Activated CD8-positive, alpha-beta T cell treated with anti-CD3 and anti-CD28 coated beads for 36 hours (primary cell): ENCODE measurements at regions not wholly inside any gene's neighbourhood (a gene's known extent, or its start where the extent isn't known, plus 50 kb on each side); places are given as distances from the start of the nearest gene placed in this dataset.

Source experiments
- ATAC-seq: fragments of 200-7000 bp; cut with Tn5 transposase; one replicate; pipeline ENCODE4 v1.10.0; 2021; ENCODE audit warnings: mild to moderate bottlenecking, moderate library complexity
- CTCF ChIA-PET: fragments of 350-600 bp; sonication (Branson Sonifier 250); formaldehyde crosslinking; loops from one replicate; lab custom pipeline; 2021; ENCODE audit warnings: antibody characterized with exemption; lab: Charles Lee
- POLR2A ChIA-PET: fragments of 350-600 bp; sonication (Branson Sonifier 250); formaldehyde crosslinking; loops from one replicate; lab custom pipeline; 2021; ENCODE audit warnings: antibody characterized with exemption; lab: Charles Lee
- DNase-seq: peaks from one replicate; pipeline ENCODE4 v3.0.0-alpha.2; 2020
- H3K27ac Mint-ChIP-seq: one replicate; pipeline ENCODE4 v1.8.0; 2021; ENCODE audit warnings: mild to moderate bottlenecking, mixed read lengths
- H3K27me3 Mint-ChIP-seq: one replicate; pipeline ENCODE4 v1.8.0; 2021; ENCODE audit warnings: mixed read lengths
- H3K36me3 Mint-ChIP-seq: one replicate; pipeline ENCODE4 v1.8.0; 2021; ENCODE audit warnings: low read depth, mixed read lengths
- H3K4me1 Mint-ChIP-seq: one replicate; pipeline ENCODE4 v1.8.0; 2021; ENCODE audit warnings: low read depth, mixed read lengths
- H3K4me3 Mint-ChIP-seq: one replicate; pipeline ENCODE4 v1.8.0; 2021; ENCODE audit warnings: mild to moderate bottlenecking, moderate library complexity, mixed read lengths
- H3K9me3 Mint-ChIP-seq: one replicate; pipeline ENCODE4 v1.8.0; 2021; ENCODE audit warnings: mixed read lengths
- intact Hi-C: fragments of 100-400 bp; cut with micrococcal nuclease; formaldehyde crosslinking; loops from one replicate; pipeline ENCODE4 v1.10.0; 2022
- TF ChIP-seq, protein P1 (sequence below): fragments of 200-600 bp; IDR thresholded peaks from one replicate; pipeline ENCODE4 v1.8.0; 2022; ENCODE audit warnings: antibody characterized with exemption, mild to moderate bottlenecking

DNA sequence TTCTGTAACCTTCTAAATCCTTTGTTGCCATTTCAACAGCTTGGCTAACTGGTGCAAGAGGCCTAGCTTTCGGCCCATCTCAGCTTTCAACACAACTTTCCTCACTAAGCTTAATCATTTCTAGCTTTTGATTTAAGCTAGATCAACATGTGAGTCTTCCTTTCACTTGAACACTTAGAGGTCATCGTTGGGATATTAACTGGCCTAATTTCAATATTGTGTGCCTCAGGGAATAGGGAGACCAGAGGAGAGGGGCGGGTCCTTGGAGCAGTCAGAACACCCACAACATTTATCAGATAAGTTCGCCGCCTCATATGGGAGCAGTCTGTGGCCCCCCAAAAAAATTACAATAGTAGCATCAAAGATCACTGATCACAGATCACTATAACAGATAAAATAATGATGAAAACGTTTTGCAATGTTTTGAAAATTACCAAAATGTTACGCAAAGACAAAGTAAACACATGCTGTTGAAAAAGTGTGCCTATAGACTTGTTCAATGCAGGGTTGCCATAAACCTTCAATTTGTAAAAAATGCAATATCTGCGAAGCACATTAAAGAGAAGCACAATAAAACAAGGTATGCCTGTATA lies 66.8 kb upstream of the PCSK1 start:
- intact Hi-C loops = no loop called here
- H3K4me3 Mint-ChIP-seq = no peak overlapping the region
- TF ChIP-seq, protein P1, sequence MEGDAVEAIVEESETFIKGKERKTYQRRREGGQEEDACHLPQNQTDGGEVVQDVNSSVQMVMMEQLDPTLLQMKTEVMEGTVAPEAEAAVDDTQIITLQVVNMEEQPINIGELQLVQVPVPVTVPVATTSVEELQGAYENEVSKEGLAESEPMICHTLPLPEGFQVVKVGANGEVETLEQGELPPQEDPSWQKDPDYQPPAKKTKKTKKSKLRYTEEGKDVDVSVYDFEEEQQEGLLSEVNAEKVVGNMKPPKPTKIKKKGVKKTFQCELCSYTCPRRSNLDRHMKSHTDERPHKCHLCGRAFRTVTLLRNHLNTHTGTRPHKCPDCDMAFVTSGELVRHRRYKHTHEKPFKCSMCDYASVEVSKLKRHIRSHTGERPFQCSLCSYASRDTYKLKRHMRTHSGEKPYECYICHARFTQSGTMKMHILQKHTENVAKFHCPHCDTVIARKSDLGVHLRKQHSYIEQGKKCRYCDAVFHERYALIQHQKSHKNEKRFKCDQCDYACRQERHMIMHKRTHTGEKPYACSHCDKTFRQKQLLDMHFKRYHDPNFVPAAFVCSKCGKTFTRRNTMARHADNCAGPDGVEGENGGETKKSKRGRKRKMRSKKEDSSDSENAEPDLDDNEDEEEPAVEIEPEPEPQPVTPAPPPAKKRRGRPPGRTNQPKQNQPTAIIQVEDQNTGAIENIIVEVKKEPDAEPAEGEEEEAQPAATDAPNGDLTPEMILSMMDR = no peak
- ATAC-seq (no peak), DNase-seq (no peak)
- H3K4me1 Mint-ChIP-seq = no peaks in the 10 kb centered on the region
- no peaks in the 10 kb centered on the region for H3K9me3 Mint-ChIP-seq
- H3K27me3 Mint-ChIP-seq = peaks cover 2% of the 10 kb centered on the region
- POLR2A ChIA-PET = no interaction called here
- no peaks in the 10 kb centered on the region for H3K36me3 Mint-ChIP-seq
- H3K27ac Mint-ChIP-seq = no peak overlapping the region
- CTCF ChIA-PET = no interaction called here

DNA sequence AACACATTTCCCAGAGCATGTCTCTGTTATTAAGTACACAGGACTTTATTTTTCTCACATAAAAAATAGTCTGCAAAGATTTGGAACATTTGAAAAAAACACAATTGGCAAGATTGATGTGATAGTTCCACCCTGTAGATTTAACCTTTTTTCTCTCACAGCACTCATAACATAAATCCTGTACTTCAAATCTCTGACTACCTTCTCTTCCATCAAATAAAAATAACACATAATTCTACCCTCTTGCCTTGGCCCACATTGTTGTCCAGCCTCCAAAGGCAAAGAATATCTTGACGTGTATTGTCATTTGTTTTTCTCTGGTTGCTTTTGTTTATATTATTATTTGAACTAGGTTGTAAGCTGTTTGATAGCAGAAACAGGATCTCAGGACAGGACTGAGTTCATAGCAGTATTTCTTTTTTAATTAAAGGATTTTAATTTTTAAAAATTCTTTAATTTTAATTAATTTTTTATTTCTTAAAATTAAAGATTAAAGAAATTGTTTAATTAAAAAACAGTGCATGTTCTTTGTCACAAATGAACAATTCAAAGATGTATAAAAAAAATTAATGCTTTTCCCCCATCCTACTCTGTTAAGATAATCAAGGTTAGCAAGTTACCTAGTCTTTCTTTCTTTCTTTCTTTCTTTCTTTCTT lies 69.1 kb upstream of the PCSK1 start:
- ChIA-PET POLR2A (no interaction called here), CTCF (no interaction called here)
- H3K27ac Mint-ChIP-seq = no peak overlapping the region
- DNase-seq (no peak), ATAC-seq (no peak)
- no peaks in the 10 kb centered on the region for H3K4me1 Mint-ChIP-seq
- H3K27me3 Mint-ChIP-seq = peaks cover 2% of the 10 kb centered on the region
- H3K9me3 Mint-ChIP-seq = no peaks in the 10 kb centered on the region
- TF ChIP-seq, protein P1 = no peak
- H3K4me3 Mint-ChIP-seq = no peak overlapping the region
- no peaks in the 10 kb centered on the region for H3K36me3 Mint-ChIP-seq
- intact Hi-C loops = no loop called here

DNA sequence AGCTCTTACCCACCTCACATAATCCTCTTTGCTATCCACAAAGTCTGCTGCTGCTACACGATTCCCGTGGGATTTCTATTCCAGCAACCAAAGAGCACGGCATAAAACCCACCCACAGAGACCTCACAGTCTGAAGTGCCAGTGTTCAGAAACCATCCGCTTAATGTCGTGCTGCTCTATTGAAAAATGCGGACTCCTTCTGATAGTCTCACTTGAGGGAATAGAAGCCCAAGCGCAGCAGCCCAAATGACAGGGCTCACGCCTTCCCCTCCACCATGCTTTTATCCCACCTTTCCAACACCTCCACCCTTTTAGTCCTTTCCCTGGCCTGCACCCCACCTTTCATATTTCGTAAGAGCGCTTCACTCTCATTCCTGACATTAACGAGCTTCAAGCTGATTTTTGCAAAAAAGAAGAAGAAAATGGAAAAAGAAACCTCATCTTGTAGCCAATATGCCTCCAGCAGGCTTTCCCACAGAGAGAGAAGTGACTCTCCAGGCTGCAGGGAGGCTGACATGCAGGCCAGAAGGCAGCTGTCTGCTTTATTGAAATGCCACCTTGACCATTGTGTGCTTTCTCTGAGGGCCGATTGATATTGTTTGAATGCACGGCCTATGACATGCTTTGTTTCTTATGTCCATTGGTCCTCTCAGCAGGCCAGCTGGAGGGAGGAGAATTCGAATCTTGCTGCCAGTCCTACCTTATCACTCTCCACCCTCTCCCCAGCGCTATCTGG lies 70.6 kb upstream of the PCSK1 start:
- ChIA-PET POLR2A (no interaction called here), CTCF (no interaction called here)
- Mint-ChIP-seq H3K9me3 (no peaks in the 10 kb centered on the region), H3K27ac (no peak overlapping the region), H3K36me3 (no peaks in the 10 kb centered on the region), H3K4me1 (peaks cover 2% of the 10 kb centered on the region), H3K4me3 (no peak overlapping the region), H3K27me3 (peaks cover 1% of the 10 kb centered on the region)
- no peak for DNase-seq
- intact Hi-C loops = no loop called here
- TF ChIP-seq, protein P1 = no peak
- no peak for ATAC-seq

DNA sequence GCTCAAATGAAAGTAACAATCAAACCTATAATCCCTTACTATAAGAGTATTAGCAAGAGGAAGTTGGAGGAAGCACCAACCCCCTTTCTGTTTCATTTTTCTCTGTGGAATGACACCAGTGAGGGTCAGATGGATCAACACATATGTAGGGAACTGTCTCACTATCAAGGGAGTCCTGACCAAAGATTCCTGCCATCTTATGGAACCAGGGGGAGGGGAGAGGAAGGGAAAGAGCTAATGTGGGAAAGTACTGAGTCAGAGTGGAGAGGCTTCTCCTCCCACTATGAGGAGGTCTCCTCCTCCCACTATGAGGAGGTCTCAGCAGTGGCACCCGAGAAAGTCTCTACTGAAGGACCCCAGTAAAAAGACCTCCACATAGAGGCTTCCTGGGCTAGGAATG lies 73.3 kb upstream of the PCSK1 start:
- POLR2A ChIA-PET = interaction anchor here (1.4 kb wide), 1 partner anchor 11 kb away, joined by 4 read pairs; no protein-coding TSS in a partner anchor
- H3K4me3 Mint-ChIP-seq = no peak overlapping the region
- intact Hi-C loops = no loop called here
- H3K27me3 Mint-ChIP-seq = peaks cover 2% of the 10 kb centered on the region
- TF ChIP-seq, protein P1 = no peak
- H3K36me3 Mint-ChIP-seq = no peaks in the 10 kb centered on the region
- no peak for ATAC-seq
- no peaks in the 10 kb centered on the region for H3K9me3 Mint-ChIP-seq
- peaks cover 8% of the 10 kb centered on the region for H3K4me1 Mint-ChIP-seq
- CTCF ChIA-PET = interaction anchor here (1.2 kb wide), 1 partner anchor 81 kb away, joined by 3 read pairs; no protein-coding TSS in a partner anchor
- DNase-seq = no peak
- H3K27ac Mint-ChIP-seq = no peak overlapping the region
